ENCODE measurements at regions not wholly inside any gene's neighbourhood (a gene's known extent, or its start where the extent isn't known, plus 50 kb on each side); places are given as distances from the start of the nearest gene placed in this dataset.

- DNase-seq = no peak
Measured at GRCh38 chr20:41879123-41879522, 260.9 kb upstream of the CHD6 start.

GRCh38 chr20:41877911-41878310 lies 259.7 kb upstream of the CHD6 start:
- DNase-seq = no peak

- no peak for DNase-seq
Measured at GRCh38 chr20:41874658-41875057, 256.5 kb upstream of the CHD6 start.

- DNase-seq = no peak
Measured at GRCh38 chr20:41872930-41873329, 254.8 kb upstream of the CHD6 start.

GRCh38 chr20:41870869-41871462 lies 252.8 kb upstream of the CHD6 start:
- DNase-seq = no peak

GRCh38 chr20:41869261-41869660 lies 251.1 kb upstream of the CHD6 start:
- no peak for DNase-seq

- no peak for DNase-seq
Measured at GRCh38 chr20:41865938-41866337, 247.8 kb upstream of the CHD6 start.

- DNase-seq = no peak
Measured at GRCh38 chr20:41862476-41862875, 244.3 kb upstream of the CHD6 start.

GRCh38 chr20:41861772-41862422 lies 243.7 kb upstream of the CHD6 start:
- no peak for DNase-seq

GRCh38 chr20:41854765-41855164 lies 236.6 kb upstream of the CHD6 start:
- DNase-seq = no peak

- DNase-seq = no peak
Measured at GRCh38 chr20:41853806-41854205, 235.6 kb upstream of the CHD6 start.

GRCh38 chr20:41848180-41848579 lies 230.0 kb upstream of the CHD6 start:
- no peak for DNase-seq

GRCh38 chr20:41837669-41838224 lies 219.6 kb upstream of the CHD6 start:
- no peak for DNase-seq

GRCh38 chr20:41833739-41834138 lies 215.6 kb upstream of the CHD6 start:
- DNase-seq = no peak

- no peak for DNase-seq
Measured at GRCh38 chr20:41830702-41831101, 212.5 kb upstream of the CHD6 start.

- no peak for DNase-seq
Measured at GRCh38 chr20:41819436-41819835, 201.3 kb upstream of the CHD6 start.

- no peak for DNase-seq
Measured at GRCh38 chr20:41818991-41819390, 200.8 kb upstream of the CHD6 start.

GRCh38 chr20:41818369-41818768 lies 200.2 kb upstream of the CHD6 start:
- DNase-seq = no peak

GRCh38 chr20:41811456-41811855 lies 193.3 kb upstream of the CHD6 start:
- no peak for DNase-seq

- DNase-seq = no peak
Measured at GRCh38 chr20:41800040-41800439, 181.9 kb upstream of the CHD6 start.

- no peak for DNase-seq
Measured at GRCh38 chr20:41798930-41799502, 180.8 kb upstream of the CHD6 start.

GRCh38 chr20:41786158-41786557 lies 168.0 kb upstream of the CHD6 start:
- DNase-seq = no peak

- no peak for DNase-seq
Measured at GRCh38 chr20:41784209-41784958, 166.2 kb upstream of the CHD6 start.

Measured in right forelimb (tissue), 1 donor.